WTC11 (cell line): ENCODE measurements at regions not wholly inside any gene's neighbourhood (a gene's known extent, or its start where the extent isn't known, plus 50 kb on each side); places are given as distances from the start of the nearest gene placed in this dataset.

Experiments
- ATAC-seq: fragments of 200-7000 bp; cut with Tn5 transposase; 2 replicates; pipeline ENCODE4 v1.10.0; 2021; ENCODE audit warnings: mild to moderate bottlenecking, moderate library complexity
- CTCF ChIA-PET: fragments of 300-600 bp; sonication (Branson Sonifier 250); formaldehyde crosslinking; loops from one replicate; lab custom pipeline; 2021; ENCODE audit warnings: antibody characterized with exemption; lab: Charles Lee
- POLR2A ChIA-PET: fragments of 350-600 bp; sonication (Branson Sonifier 250); formaldehyde crosslinking; loops from one replicate; lab custom pipeline; 2021; ENCODE audit warnings: antibody characterized with exemption; lab: Charles Lee
- DNase-seq: peaks from one replicate; pipeline ENCODE4 v3.0.0; 2021; ENCODE audit warnings: low spot score
- H3K27ac Mint-ChIP-seq: 2 replicates; pipeline ENCODE4 v1.8.0; 2021; ENCODE audit warnings: mixed read lengths
- H3K27me3 Mint-ChIP-seq: 2 replicates; pipeline ENCODE4 v1.8.0; 2021; ENCODE audit warnings: low read depth, mild to moderate bottlenecking, moderate library complexity, mixed read lengths
- H3K36me3 Mint-ChIP-seq: 2 replicates; pipeline ENCODE4 v1.8.0; 2021; ENCODE audit warnings: mixed read lengths
- H3K4me1 Mint-ChIP-seq: 2 replicates; pipeline ENCODE4 v1.8.0; 2022; ENCODE audit warnings: mixed read lengths
- H3K4me3 Mint-ChIP-seq: 2 replicates; pipeline ENCODE4 v1.8.0; 2021; ENCODE audit warnings: mild to moderate bottlenecking, moderate library complexity, mixed read lengths
- H3K9me3 Mint-ChIP-seq: 2 replicates; pipeline ENCODE4 v1.8.0; 2021; ENCODE audit warnings: mixed read lengths
- AFF4 ChIP-seq: sonication (generic); formaldehyde crosslinking; IDR thresholded peaks from 2 replicates; pipeline ENCODE4 v1.8.1; 2023; ENCODE audit warnings: mild to moderate bottlenecking, missing genetic modification reagents, borderline replicate concordance
- ATF2 ChIP-seq: sonication (generic); formaldehyde crosslinking; IDR thresholded peaks from 2 replicates; pipeline ENCODE4 v1.8.1; 2022; ENCODE audit warnings: low read depth, missing genetic modification reagents, borderline replicate concordance
- ATF3 ChIP-seq: sonication (generic); formaldehyde crosslinking; conservative IDR thresholded peaks from 2 replicates; pipeline ENCODE4 v1.8.1; 2022; ENCODE audit warnings: mild to moderate bottlenecking, missing genetic modification reagents
- CTCF ChIP-seq: fragments of 200-600 bp; IDR thresholded peaks from 2 replicates; pipeline ENCODE4 v1.8.0; 2022; ENCODE audit warnings: antibody characterized with exemption
- E2F4 ChIP-seq: sonication (generic); formaldehyde crosslinking; IDR thresholded peaks from 2 replicates; pipeline ENCODE4 v1.8.1; 2022; ENCODE audit warnings: low read depth, mild to moderate bottlenecking, moderate library complexity, missing genetic modification reagents, borderline replicate concordance
- ETV6 ChIP-seq: sonication (generic); formaldehyde crosslinking; IDR thresholded peaks from 2 replicates; pipeline ENCODE4 v1.8.1; 2022; ENCODE audit warnings: mild to moderate bottlenecking, missing genetic modification reagents
- GRHL2 ChIP-seq: fragments of 250-450 bp; sonication (Bioruptor Pico); IDR thresholded peaks from 2 replicates; pipeline ENCODE4 v1.8.0; 2022; ENCODE audit warnings: mild to moderate bottlenecking, moderate library complexity; ENCODE audit not compliant: insufficient replicate concordance, severe bottlenecking
- GTF2I ChIP-seq: fragments of 250-450 bp; sonication (Bioruptor Pico); conservative IDR thresholded peaks from 2 replicates; pipeline ENCODE4 v1.4.0; 2021; ENCODE audit warnings: mild to moderate bottlenecking
- IRF1 ChIP-seq: sonication (generic); formaldehyde crosslinking; IDR thresholded peaks from 2 replicates; pipeline ENCODE4 v1.8.0; 2023; ENCODE audit warnings: missing genetic modification reagents
- JAZF1 ChIP-seq: fragments of 250-450 bp; sonication (Bioruptor Pico); IDR thresholded peaks from 2 replicates; pipeline ENCODE4 v1.9.0; 2021; ENCODE audit warnings: moderate library complexity, mild to moderate bottlenecking, inconsistent platforms
- NFATC4 ChIP-seq: fragments of 250-450 bp; sonication (Bioruptor Pico); IDR thresholded peaks from 2 replicates; pipeline ENCODE4 v1.9.0; 2021; ENCODE audit warnings: mild to moderate bottlenecking
- NFYB ChIP-seq: sonication (generic); formaldehyde crosslinking; conservative IDR thresholded peaks from 2 replicates; pipeline ENCODE4 v1.8.0; 2022; ENCODE audit warnings: low read depth, missing genetic modification reagents
- TCF7 ChIP-seq: sonication (generic); formaldehyde crosslinking; IDR thresholded peaks from 2 replicates; pipeline ENCODE4 v1.8.0; 2022; ENCODE audit warnings: mild to moderate bottlenecking, low read depth, missing genetic modification reagents, moderate library complexity
- TEAD1 ChIP-seq: sonication (generic); formaldehyde crosslinking; IDR thresholded peaks from 2 replicates; pipeline ENCODE4 v1.8.0; 2022; ENCODE audit warnings: mild to moderate bottlenecking, missing genetic modification reagents
- TEAD4 ChIP-seq: sonication (generic); formaldehyde crosslinking; IDR thresholded peaks from 2 replicates; pipeline ENCODE4 v1.8.0; 2022; ENCODE audit warnings: mild to moderate bottlenecking, missing genetic modification reagents
- ZNF138 ChIP-seq: sonication (generic); formaldehyde crosslinking; conservative IDR thresholded peaks from 2 replicates; pipeline ENCODE4 v1.8.1; 2022; ENCODE audit warnings: mild to moderate bottlenecking, moderate library complexity, missing genetic modification reagents
- ZNF219 ChIP-seq: sonication (generic); formaldehyde crosslinking; IDR thresholded peaks from 2 replicates; pipeline ENCODE4 v1.8.0; 2023; ENCODE audit warnings: missing genetic modification reagents, mild to moderate bottlenecking, borderline replicate concordance
- ZNF232 ChIP-seq: sonication (generic); formaldehyde crosslinking; IDR thresholded peaks from 2 replicates; pipeline ENCODE4 v1.8.0; 2022; ENCODE audit warnings: mild to moderate bottlenecking, missing genetic modification reagents
- ZNF263 ChIP-seq: sonication (generic); formaldehyde crosslinking; IDR thresholded peaks from 2 replicates; pipeline ENCODE4 v1.8.1; 2022; ENCODE audit warnings: low read depth, mild to moderate bottlenecking, moderate library complexity, missing genetic modification reagents
- ZNF416 ChIP-seq: fragments of 250-450 bp; sonication (Bioruptor Pico); IDR thresholded peaks from 2 replicates; pipeline ENCODE4 v1.9.0; 2021; ENCODE audit warnings: mild to moderate bottlenecking, inconsistent platforms
- TF ChIP-seq, protein P1 (sequence below): sonication (generic); formaldehyde crosslinking; IDR thresholded peaks from 2 replicates; pipeline ENCODE4 v1.8.1; 2023; ENCODE audit warnings: mild to moderate bottlenecking, missing genetic modification reagents, moderate library complexity
- TF ChIP-seq, protein P2 (sequence below): fragments of 250-450 bp; sonication (Bioruptor Pico); IDR thresholded peaks from 2 replicates; pipeline ENCODE4 v1.9.0; 2021; ENCODE audit warnings: moderate library complexity, mild to moderate bottlenecking, inconsistent platforms, borderline replicate concordance

DNA sequence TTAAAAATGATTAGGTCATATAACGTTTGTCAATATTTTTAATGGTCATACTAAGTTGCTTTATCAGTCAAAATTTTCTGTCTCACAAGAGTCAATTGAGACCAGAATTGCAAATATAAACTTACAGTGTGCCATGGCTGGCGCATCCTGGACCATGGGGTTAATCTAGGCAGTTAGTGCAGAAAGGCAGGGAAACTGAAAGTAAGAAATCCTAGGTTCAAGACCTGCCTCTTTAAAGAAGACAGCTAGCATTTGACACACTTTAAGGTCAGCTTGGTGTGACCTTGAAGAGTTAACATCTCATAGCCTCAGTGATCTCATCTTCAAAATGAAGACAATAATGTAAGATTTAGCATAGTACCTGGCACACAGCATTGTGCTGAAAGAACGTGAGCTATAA lies 210.0 kb upstream of the DAB1 start:
- no peak overlapping the region for H3K27ac Mint-ChIP-seq
- H3K9me3 Mint-ChIP-seq = no peaks in the 10 kb centered on the region
- no peak for DNase-seq
- TF ChIP-seq ZNF416 (CRISPR knock-in tag) (no peak), AFF4 (CRISPR knock-in tag) (no peak), GTF2I (CRISPR knock-in tag) (no peak), ZNF219 (CRISPR knock-in tag) (no peak), ZNF232 (CRISPR knock-in tag) (no peak), ZNF263 (no peak), IRF1 (CRISPR knock-in tag) (no peak), ATF2 (CRISPR knock-in tag) (no peak), E2F4 (CRISPR knock-in tag) (no peak), GRHL2 (no peak), TEAD4 (CRISPR knock-in tag) (no peak)
- TF ChIP-seq, protein P1, sequence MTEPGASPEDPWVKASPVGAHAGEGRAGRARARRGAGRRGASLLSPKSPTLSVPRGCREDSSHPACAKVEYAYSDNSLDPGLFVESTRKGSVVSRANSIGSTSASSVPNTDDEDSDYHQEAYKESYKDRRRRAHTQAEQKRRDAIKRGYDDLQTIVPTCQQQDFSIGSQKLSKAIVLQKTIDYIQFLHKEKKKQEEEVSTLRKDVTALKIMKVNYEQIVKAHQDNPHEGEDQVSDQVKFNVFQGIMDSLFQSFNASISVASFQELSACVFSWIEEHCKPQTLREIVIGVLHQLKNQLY = no peak
- TF ChIP-seq, all 79 proteins: peak for 0
- Mint-ChIP-seq H3K27me3 (peaks cover 3% of the 10 kb centered on the region), H3K4me1 (peaks cover 26% of the 10 kb centered on the region), H3K36me3 (no peaks in the 10 kb centered on the region), H3K4me3 (no peak overlapping the region)
- POLR2A ChIA-PET = no interaction called here
- CTCF ChIA-PET = no interaction called here
- ATAC-seq = no peak

GRCh38 chr1:57633056-57633455 lies 209.2 kb upstream of the DAB1 start:
- CTCF ChIA-PET = interaction anchor here (0.6 kb wide), 1 partner anchor 187 kb away, joined by 3 read pairs; no protein-coding TSS in a partner anchor
- TF ChIP-seq, protein P2, sequence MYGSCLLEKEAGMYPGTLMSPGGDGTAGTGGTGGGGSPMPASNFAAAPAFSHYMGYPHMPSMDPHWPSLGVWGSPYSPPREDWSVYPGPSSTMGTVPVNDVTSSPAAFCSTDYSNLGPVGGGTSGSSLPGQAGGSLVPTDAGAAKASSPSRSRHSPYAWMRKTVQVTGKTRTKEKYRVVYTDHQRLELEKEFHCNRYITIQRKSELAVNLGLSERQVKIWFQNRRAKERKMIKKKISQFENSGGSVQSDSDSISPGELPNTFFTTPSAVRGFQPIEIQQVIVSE (CRISPR knock-in tag) = no peak
- no peak for TF ChIP-seq TEAD1
- no peak for TF ChIP-seq ATF3 (CRISPR knock-in tag)
- TF ChIP-seq ZNF138 (CRISPR knock-in tag) = no peak
- TF ChIP-seq NFATC4 (CRISPR knock-in tag) = no peak
- TF ChIP-seq JAZF1 = no peak
- no peak for TF ChIP-seq NFYB (CRISPR knock-in tag)
- TF ChIP-seq TCF7 (CRISPR knock-in tag) = no peak
- TF ChIP-seq CTCF = no peak
- TF ChIP-seq ETV6 = no peak
- H3K4me1 Mint-ChIP-seq = peaks cover 26% of the 10 kb centered on the region
- H3K27ac Mint-ChIP-seq = peak overlapping the region; percentile 19; the same call in 1 of the 2 replicates
- ATAC-seq (peak; percentile 75), DNase-seq (peak; percentile 16)
- H3K36me3 Mint-ChIP-seq = no peaks in the 10 kb centered on the region
- no peaks in the 10 kb centered on the region for H3K9me3 Mint-ChIP-seq
- no peak overlapping the region for H3K4me3 Mint-ChIP-seq
- no peaks in the 10 kb centered on the region for H3K27me3 Mint-ChIP-seq
- POLR2A ChIA-PET = no interaction called here
